ENCODE measurements at regions not wholly inside any gene's neighbourhood (a gene's known extent, or its start where the extent isn't known, plus 50 kb on each side); places are given as distances from the start of the nearest gene placed in this dataset.

DNA sequence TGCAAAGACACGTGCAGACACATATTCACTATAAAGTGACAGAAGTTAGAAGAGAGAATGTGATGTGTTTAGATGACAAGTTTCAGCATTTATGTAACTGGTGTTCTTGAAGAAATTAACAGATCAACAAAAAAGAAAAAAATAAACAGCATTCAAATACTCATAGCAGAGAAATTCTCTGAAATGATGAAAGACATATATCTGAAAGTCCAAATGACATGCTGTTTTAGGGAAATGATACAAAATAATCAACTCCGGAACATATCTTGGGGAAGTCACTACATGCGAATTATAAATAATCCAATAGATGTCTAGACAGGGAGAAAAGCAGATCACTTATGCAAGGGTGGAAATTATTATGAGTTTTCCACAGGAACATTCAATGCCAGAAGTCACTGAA is 146.0 kb downstream of the SPANXN4 start:
- H3K27me3 ChIP-seq (ENCODE audit: insufficient read depth) = no peaks in the 10 kb centered on the region
- H3K27ac ChIP-seq (ENCODE audit: low read depth) = no peak overlapping the region
- Mint-ChIP-seq H3K4me1 (no peaks in the 10 kb centered on the region), H3K27me3 (ENCODE audit: insufficient read depth, low read depth, poor library complexity) (peaks cover 1% of the 10 kb centered on the region), H3K4me3 (no peak overlapping the region), H3K36me3 (ENCODE audit: low read depth) (no peaks in the 10 kb centered on the region), H3K9me3 (no peaks in the 10 kb centered on the region), H3K27ac (no peak overlapping the region)
- no peak overlapping the region for H3K4me3 ChIP-seq
- H3K36me3 ChIP-seq (ENCODE audit: insufficient read depth) = no peaks in the 10 kb centered on the region
- TF ChIP-seq REST (IDR thresholded peaks at IDR 0.05; ENCODE audit: unreplicated experiment) (no peak), JUNB (IDR thresholded peaks at IDR 0.05; ENCODE audit: unreplicated experiment) (no peak), NANOG (IDR thresholded peaks at IDR 0.05; ENCODE audit: borderline replicate concordance) (no peak), EZH2phosphoT487 (IDR thresholded peaks at IDR 0.05; ENCODE audit: unreplicated experiment) (no peak), ETS1 (IDR thresholded peaks at IDR 0.05) (no peak), ZNF114 (CRISPR knock-in tag; IDR thresholded peaks at IDR 0.05) (no peak), STAT1 (IDR thresholded peaks at IDR 0.05; ENCODE audit: unreplicated experiment) (no peak), POLR2AphosphoS5 (IDR thresholded peaks at IDR 0.05; ENCODE audit: low read depth) (no peak), EZH2 (IDR thresholded peaks at IDR 0.05; ENCODE audit: low read depth, unreplicated experiment) (no peak)
- TF ChIP-seq, protein P1, sequence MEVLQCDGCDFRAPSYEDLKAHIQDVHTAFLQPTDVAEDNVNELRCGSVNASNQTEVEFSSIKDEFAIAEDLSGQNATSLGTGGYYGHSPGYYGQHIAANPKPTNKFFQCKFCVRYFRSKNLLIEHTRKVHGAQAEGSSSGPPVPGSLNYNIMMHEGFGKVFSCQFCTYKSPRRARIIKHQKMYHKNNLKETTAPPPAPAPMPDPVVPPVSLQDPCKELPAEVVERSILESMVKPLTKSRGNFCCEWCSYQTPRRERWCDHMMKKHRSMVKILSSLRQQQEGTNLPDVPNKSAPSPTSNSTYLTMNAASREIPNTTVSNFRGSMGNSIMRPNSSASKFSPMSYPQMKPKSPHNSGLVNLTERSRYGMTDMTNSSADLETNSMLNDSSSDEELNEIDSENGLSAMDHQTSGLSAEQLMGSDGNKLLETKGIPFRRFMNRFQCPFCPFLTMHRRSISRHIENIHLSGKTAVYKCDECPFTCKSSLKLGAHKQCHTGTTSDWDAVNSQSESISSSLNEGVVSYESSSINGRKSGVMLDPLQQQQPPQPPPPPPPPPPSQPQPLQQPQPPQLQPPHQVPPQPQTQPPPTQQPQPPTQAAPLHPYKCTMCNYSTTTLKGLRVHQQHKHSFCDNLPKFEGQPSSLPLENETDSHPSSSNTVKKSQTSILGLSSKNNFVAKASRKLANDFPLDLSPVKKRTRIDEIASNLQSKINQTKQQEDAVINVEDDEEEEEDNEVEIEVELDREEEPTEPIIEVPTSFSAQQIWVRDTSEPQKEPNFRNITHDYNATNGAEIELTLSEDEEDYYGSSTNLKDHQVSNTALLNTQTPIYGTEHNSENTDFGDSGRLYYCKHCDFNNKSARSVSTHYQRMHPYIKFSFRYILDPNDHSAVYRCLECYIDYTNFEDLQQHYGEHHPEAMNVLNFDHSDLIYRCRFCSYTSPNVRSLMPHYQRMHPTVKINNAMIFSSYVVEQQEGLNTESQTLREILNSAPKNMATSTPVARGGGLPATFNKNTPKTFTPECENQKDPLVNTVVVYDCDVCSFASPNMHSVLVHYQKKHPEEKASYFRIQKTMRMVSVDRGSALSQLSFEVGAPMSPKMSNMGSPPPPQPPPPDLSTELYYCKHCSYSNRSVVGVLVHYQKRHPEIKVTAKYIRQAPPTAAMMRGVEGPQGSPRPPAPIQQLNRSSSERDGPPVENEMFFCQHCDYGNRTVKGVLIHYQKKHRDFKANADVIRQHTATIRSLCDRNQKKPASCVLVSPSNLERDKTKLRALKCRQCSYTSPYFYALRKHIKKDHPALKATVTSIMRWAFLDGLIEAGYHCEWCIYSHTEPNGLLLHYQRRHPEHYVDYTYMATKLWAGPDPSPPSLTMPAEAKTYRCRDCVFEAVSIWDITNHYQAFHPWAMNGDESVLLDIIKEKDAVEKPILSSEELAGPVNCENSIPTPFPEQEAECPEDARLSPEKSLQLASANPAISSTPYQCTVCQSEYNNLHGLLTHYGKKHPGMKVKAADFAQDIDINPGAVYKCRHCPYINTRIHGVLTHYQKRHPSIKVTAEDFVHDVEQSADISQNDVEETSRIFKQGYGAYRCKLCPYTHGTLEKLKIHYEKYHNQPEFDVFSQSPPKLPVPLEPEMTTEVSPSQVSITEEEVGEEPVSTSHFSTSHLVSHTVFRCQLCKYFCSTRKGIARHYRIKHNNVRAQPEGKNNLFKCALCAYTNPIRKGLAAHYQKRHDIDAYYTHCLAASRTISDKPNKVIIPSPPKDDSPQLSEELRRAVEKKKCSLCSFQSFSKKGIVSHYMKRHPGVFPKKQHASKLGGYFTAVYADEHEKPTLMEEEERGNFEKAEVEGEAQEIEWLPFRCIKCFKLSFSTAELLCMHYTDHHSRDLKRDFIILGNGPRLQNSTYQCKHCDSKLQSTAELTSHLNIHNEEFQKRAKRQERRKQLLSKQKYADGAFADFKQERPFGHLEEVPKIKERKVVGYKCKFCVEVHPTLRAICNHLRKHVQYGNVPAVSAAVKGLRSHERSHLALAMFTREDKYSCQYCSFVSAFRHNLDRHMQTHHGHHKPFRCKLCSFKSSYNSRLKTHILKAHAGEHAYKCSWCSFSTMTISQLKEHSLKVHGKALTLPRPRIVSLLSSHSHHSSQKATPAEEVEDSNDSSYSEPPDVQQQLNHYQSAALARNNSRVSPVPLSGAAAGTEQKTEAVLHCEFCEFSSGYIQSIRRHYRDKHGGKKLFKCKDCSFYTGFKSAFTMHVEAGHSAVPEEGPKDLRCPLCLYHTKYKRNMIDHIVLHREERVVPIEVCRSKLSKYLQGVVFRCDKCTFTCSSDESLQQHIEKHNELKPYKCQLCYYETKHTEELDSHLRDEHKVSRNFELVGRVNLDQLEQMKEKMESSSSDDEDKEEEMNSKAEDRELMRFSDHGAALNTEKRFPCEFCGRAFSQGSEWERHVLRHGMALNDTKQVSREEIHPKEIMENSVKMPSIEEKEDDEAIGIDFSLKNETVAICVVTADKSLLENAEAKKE (CRISPR knock-in tag; IDR thresholded peaks at IDR 0.05) = no peak
- H3K9me2 ChIP-seq (ENCODE audit: insufficient read depth) = no peaks in the 10 kb centered on the region
- H3K79me2 ChIP-seq (replicated peaks; ENCODE audit: insufficient read depth) = no peaks in the 10 kb centered on the region
- ATAC-seq (no peak), DNase-seq (ENCODE audit: low spot score) (no peak)
- H3K4me1 ChIP-seq (ENCODE audit: insufficient read depth) = no peaks in the 10 kb centered on the region
- no peaks in the 10 kb centered on the region for H3F3A ChIP-seq (replicated peaks; ENCODE audit: low read depth)
- H2AFZ ChIP-seq = no peak overlapping the region
- no peaks in the 10 kb centered on the region for H4K20me1 ChIP-seq (replicated peaks; ENCODE audit: insufficient read depth)
- no peak overlapping the region for H3K4me2 ChIP-seq

Data from GM23338 (cell line).